Middle frontal gyrus (tissue), 1 donor: ENCODE measurements at regions not wholly inside any gene's neighbourhood (a gene's known extent, or its start where the extent isn't known, plus 50 kb on each side); places are given as distances from the start of the nearest gene placed in this dataset.

Experiments
- DNase-seq: peaks from one replicate; pipeline ENCODE4 v3.0.0-alpha.2; 2015; ENCODE audit warnings: low spot score; ENCODE audit errors: extremely low spot score

DNA sequence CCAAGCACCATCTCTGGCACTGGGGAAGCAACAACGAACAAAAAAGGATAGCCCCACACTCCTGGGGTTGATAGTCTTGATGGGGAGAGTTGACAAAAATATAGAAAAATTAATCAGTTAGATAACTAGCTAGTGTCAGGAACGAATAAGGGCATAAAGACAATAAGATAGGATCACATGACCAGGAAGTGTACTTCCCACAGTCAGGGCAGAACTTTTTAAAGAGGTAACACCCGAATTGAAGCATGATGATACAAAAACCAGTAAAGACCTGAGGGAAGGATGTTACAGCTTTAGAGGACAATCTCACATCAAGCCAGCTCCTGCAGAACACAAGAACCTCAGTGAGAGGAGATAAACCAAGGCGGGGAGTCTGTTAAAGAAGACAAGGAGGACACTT lies 295.4 kb upstream of the CRIM1 start:
- no peak for DNase-seq

- no peak for DNase-seq
These were observed 295.9 kb upstream of the CRIM1 start for GRCh38 chr2:36059691-36060090.

DNA sequence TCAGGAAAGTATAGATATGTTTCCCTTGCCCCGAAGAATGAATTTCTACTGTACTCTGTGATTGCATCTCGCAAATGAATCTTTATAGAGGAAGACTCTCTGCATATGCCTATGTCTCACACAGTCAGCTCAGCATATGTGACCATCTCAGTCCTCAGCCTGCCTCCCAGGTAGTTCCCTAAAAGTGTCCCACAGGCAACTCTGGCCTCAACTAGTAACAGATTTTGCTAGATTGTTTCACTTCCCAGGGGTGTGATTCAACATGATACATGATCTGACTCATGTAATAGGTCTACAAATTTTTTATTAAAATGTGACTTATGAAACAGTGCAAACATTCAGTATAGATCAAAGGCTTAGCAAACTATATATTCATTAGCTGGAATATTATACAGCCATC lies 296.6 kb upstream of the CRIM1 start:
- DNase-seq: no peak

DNA sequence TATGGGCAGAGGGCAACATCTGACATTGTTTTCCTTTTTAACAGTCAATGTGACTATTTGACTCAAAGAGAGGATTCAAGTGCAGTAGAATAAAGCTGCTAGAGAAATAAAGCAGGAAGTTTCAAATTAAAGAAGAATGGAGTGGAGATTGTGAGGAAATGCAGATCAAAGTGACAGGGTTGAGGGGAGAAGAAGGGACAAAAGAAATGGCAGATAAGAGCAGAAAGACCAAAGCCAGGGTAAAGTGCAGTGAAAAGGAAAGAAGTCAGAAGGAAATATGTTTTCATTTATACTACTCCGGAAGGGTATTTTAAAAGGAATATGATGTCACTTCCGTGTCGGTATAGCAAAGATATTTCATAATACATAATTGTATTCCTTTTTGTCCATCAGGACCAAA lies 297.5 kb upstream of the CRIM1 start:
- no peak for DNase-seq

DNA sequence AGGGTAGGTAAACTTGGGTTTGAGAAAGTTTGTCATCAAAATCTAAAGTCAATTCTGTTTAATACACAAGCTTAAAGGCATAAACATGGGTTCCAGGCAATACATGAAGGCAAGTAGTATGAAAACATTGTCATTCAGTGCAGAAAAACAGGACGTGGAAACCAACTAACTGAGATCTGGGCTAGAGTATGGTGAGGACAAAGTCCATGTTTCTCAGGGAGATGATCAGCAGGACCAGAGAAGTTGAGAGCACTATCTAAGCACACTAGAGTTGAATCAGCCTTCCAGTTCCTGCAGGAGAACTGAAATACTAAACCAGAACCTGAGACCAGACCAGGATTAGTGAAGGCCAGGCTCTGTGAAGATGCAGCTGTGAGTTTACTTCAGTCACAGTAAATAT lies 302.8 kb upstream of the CRIM1 start:
- DNase-seq: no peak

DNA sequence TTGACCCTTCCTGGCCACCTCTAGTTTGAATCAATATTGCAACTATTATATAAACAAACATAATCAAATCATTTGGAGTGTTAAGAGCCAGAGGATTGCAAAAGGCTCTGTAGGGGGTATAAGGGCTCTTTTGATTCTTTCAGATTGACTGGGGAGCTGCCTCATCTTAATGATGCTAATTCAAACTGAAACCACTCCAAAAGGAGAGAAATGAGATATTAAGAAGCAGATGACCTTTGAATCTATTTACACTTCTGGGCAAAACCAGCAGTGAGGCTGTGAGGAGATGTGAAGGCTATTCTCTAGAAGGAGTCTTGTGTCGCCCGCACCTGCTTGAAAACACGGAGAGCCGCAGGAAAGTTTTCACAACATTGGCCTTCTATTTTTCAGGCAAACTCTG lies 311.2 kb upstream of the CRIM1 start:
- no peak for DNase-seq

DNA sequence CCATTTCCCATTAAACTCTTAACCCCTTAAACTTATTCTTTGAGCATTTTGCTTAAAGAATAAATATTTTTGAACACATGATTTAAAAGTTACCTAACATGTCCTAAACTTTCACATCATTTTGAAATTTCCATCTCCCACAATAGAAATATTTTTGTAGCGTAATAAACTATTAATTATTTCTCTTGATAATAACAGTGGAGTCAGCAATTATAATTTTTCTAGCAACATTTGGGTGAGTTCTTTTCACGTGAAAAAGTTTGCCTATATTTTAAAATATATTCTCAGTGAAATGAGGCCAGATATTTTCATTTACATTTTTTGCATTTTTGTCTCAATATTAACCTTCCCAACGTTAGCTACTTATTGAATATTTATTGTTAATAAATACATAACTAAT lies 320.4 kb upstream of the CRIM1 start:
- DNase-seq: no peak

GRCh38 chr2:36032046-36032445 lies 323.5 kb upstream of the CRIM1 start:
- no peak for DNase-seq

GRCh38 chr2:36031471-36031870 lies 324.1 kb upstream of the CRIM1 start:
- no peak for DNase-seq

- no peak for DNase-seq
These were observed 328.0 kb upstream of the CRIM1 start for GRCh38 chr2:36027616-36028015.

DNA sequence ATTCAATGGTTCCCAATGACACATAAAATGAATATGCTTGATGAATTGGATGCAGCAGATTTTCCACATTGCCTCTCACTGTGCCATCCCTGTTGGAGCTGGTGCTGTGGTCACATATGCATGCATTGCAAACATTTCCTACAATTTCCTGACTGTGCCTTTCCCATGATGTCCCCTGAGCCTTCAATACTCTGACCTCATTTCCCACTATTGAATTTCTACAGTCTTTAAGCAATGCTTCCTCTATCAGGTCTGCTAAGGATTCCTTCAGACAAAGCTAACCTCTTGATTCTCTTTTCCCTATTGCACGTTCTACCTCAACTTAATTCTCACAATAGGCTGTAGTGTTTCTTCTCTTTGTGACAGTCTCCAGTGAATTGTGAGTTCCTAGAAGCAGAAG lies 342.5 kb upstream of the CRIM1 start:
- no peak for DNase-seq

GRCh38 chr2:36006444-36006843 lies 349.1 kb upstream of the CRIM1 start:
- no peak for DNase-seq

GRCh38 chr2:36002941-36003340 lies 352.6 kb upstream of the CRIM1 start:
- DNase-seq: no peak

GRCh38 chr2:35997488-35997887 lies 358.1 kb upstream of the CRIM1 start:
- no peak for DNase-seq

DNA sequence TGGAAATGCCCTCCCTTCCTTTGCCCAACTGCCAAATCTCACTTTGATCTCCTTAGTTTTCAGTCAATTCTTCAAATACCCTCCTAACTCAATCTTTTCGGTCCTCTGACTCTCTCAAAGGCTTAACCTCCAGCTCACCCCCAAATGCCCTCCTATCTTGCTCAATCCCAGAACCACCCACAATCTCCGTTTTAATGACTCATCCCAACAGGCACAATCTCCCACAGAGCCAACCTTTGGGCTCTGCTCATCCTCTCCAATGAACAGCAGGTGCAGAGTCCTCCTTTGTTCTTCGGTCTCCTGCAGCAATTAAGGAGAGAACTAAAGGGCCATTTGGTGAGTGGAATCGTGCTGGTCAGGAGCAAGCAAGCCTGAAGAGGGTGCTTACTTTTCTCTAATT lies 366.1 kb upstream of the CRIM1 start:
- DNase-seq: no peak

GRCh38 chr2:35989040-35989439 lies 366.5 kb upstream of the CRIM1 start:
- DNase-seq: no peak

DNA sequence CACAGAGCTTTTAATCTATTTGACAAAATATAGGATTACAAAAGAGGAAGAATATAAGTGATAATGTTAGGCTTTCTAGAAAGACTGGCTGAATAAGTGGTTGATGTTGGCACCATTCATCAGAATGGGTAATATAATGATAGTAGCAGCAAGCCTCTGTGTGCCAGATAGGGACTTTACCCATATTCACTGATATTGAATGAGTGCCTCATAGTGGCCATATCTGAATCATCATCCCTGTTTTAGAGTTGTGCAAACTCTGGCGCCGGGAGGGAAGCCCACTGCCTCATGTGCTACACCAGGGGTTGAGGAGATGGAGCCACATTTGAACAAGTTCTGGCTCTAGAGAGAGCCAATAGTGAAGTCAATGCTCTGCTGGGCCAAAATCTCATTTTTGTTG lies 368.7 kb upstream of the CRIM1 start:
- no peak for DNase-seq

DNA sequence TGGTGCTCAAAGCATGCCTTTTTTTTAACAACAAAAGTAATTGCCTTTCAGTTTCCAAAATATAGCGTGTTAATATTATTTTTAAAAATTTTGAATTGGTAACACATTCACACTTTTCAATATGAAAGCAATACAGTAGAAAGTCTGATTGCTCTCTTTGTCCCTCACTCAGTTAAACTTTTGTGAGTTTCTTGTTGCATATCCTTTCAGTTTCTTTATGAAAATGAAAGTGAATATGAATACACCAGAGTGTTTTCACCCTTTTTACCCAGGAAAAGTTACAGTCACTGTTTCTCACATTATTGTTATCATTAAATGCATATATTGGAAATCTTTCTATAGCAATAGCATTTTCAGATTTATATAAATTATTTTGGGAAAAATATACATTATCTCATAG lies 377.4 kb upstream of the CRIM1 start:
- DNase-seq: no peak

DNA sequence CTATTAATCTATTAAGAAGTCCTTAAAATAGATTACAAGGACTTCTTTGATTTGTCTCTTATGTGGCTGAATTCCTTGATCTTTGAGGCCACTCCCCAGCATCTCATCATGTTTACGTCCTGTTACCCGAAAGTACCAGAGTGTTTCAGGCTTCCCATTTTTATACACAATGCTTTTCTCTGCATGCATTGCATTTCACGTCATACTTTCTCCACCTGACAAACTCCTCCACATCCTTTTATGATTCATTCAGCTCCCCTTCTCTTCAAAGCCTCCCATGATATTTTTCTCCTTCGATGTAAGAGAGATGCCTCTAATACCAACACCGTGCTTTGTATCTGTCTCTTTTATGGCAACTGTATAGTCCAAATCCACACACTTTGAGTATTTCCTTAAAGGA lies 379.0 kb upstream of the CRIM1 start:
- no peak for DNase-seq

GRCh38 chr2:35973737-35974132 lies 381.8 kb upstream of the CRIM1 start:
- DNase-seq: no peak

DNA sequence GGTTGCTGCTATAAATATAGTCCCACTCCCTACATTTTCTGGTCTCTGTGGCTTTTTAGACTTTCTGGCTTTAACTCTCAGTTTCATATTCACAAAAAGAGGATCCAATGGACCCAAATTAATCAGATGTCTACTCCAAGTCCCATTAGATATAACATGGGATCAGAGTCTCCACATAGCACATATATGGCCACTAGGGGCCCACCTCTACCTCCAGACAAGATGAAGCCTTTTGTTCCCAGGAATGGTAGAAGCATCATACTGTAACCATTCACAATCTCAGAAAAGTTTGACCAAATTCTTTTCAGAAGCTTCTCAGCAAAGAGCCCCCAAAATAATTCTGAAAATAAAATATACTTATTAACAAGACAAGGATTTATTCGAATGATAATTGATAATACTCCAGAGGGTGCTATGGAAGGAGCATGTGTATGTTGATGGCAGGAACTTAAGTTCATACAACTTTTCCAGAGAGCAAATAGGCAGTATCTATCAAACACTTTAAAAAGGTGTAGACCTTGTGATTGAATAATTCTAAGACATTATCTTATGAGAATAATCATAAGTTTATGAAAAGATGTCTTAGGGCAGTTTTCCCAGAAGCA lies 382.3 kb upstream of the CRIM1 start:
- no peak for DNase-seq

DNA sequence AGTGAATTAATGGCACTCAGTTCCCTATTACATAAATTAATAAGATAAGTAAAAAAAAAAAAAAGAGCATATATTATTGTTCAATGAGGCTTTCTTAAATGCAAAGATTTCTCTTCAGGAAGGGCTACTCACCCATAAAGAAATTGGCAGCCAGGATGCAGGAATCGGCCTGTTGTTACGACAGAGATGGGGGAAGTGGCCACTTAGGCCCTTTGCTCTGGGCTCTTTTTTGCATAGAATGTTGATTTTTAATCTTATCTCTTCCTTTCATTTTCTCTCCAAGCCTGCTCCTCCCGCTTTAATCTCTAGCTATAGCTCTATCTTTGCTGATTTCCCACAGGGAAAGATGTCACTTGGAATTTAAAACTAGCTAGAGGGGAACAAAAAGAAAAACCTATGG lies 391.8 kb upstream of the CRIM1 start:
- DNase-seq: no peak

GRCh38 chr2:35963357-35963756 lies 392.2 kb upstream of the CRIM1 start:
- DNase-seq: no peak

DNA sequence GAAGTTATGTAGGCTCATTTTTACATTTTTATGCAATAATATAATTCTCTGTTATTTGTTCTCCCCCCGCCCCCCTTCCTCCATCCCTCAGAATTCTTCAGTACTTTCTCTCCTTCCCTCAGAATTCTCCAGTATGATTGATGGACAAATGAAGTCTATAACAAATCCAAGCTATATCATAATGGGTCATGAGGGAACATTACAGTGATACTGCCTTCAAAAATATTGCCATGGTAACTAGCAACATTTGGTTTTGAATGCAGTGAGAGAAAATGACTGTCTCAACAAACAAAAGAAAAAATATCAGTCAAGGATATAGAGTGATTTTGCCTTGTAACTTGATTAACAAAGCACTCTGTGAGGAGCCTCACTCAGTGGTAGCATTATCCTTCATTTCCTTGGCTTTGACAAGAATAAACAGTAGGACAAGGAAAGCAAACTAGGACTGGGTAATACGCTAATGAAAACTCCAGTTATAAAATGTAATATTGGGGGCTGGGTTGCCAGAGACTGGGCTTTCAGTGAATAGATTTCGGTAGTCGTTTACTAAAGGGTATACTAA lies 392.9 kb upstream of the CRIM1 start:
- DNase-seq: no peak
